CD4-positive, CD25-positive, alpha-beta regulatory T cell (primary cell): ENCODE measurements at regions not wholly inside any gene's neighbourhood (a gene's known extent, or its start where the extent isn't known, plus 50 kb on each side); places are given as distances from the start of the nearest gene placed in this dataset.

Source experiments
- ATAC-seq, 2 donors: fragments of 150-1000 bp; cut with Tn5 transposase; one replicate each; pipeline ENCODE4 v1.10.0; 2021; ENCODE audit warnings: low read depth in 2 of 2, moderate number of reproducible peaks in 2 of 2, moderate library complexity in 1 of 2
- DNase-seq, 3 donors: peaks; one replicate each; pipeline versions ENCODE4 v3.0.0 to v3.0.0-alpha.2; 2012 to 2022; ENCODE audit warnings: mixed read lengths in 1 of 3
- H3K27ac ChIP-seq: one replicate; pipeline ENCODE4 v1.7.0; 2013; ENCODE audit warnings: mild to moderate bottlenecking, low read length; ENCODE audit not compliant: insufficient read depth, poor library complexity, severe bottlenecking
- H3K27me3 ChIP-seq: one replicate; pipeline ENCODE4 v1.7.0; 2013; ENCODE audit warnings: low read length; ENCODE audit not compliant: control insufficient read depth, insufficient read depth
- H3K36me3 ChIP-seq: one replicate; pipeline ENCODE4 v1.7.0; 2013; ENCODE audit warnings: mild to moderate bottlenecking, low read length, moderate library complexity; ENCODE audit not compliant: control insufficient read depth, insufficient read depth
- H3K4me1 ChIP-seq: 2 replicates; pipeline ENCODE4 v1.7.0; 2013; ENCODE audit warnings: mild to moderate bottlenecking, low read length; ENCODE audit not compliant: insufficient read depth, control insufficient read depth, poor library complexity, severe bottlenecking
- H3K4me3 ChIP-seq: one replicate; pipeline ENCODE4 v1.7.0; 2013; ENCODE audit warnings: low read depth, mild to moderate bottlenecking, low read length, moderate library complexity
- H3K9me3 ChIP-seq, 2 experiments: 1 replicate in 1 of 2; 2 replicates in 1 of 2; pipeline ENCODE4 v1.7.0; 2013; ENCODE audit warnings: low read length in 2 of 2, mild to moderate bottlenecking in 1 of 2, moderate library complexity in 1 of 2; ENCODE audit not compliant: control insufficient read depth in 2 of 2
- H3K27ac Mint-ChIP-seq, 3 donors: one replicate each; pipeline ENCODE4 v1.8.0; 2020 to 2022; ENCODE audit warnings: mild to moderate bottlenecking in 3 of 3, mixed read lengths in 3 of 3, moderate library complexity in 2 of 3
- H3K27me3 Mint-ChIP-seq: one replicate; pipeline ENCODE4 v1.8.0; 2022; ENCODE audit warnings: mild to moderate bottlenecking, mixed read lengths
- H3K36me3 Mint-ChIP-seq: one replicate; pipeline ENCODE4 v1.8.0; 2020; ENCODE audit warnings: mixed read lengths
- H3K4me1 Mint-ChIP-seq, 4 donors: one replicate each; pipeline ENCODE4 v1.8.0; 2020 to 2022; ENCODE audit warnings: mixed read lengths in 4 of 4, mild to moderate bottlenecking in 1 of 4
- H3K4me3 Mint-ChIP-seq, 4 donors: one replicate each; pipeline ENCODE4 v1.8.0; 2020 to 2022; ENCODE audit warnings: mild to moderate bottlenecking in 4 of 4, mixed read lengths in 4 of 4, moderate library complexity in 3 of 4
- H3K9me3 Mint-ChIP-seq, 7 donors: one replicate each; pipeline ENCODE4 v1.8.0; 2020 to 2022; ENCODE audit warnings: mixed read lengths in 7 of 7, mild to moderate bottlenecking in 3 of 7, moderate library complexity in 2 of 7

DNA sequence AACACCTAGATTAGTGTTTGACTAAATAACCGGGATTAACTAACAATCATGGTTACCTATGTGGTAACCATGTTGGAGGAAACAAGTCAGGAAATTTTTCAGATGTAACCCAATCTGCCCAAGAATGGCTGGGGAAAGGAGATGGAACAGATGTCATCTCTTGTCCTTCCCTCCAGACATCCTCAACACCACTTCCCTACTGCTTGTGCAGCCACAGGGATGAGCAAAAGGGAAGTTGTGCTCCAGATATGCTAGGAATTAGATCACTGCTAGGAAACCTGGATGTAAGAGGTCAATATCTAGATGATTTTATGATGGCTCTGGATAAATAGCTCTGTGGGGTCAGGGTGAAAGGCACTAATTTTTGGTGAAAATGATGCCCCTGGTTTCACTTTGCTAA lies 61.3 kb upstream of the ELL2 start:
- no peaks in the 10 kb centered on the region for H3K36me3 Mint-ChIP-seq
- Histone ChIP-seq H3K4me1 (no peaks in the 10 kb centered on the region), H3K36me3 (no peaks in the 10 kb centered on the region), H3K9me3 (no peaks in the 10 kb centered on the region), H3K4me3 (no peak overlapping the region), H3K27me3 (peaks cover 1% of the 10 kb centered on the region), H3K27ac (no peak overlapping the region)
- H3K4me3 Mint-ChIP-seq = no peak overlapping the region
- H3K9me3 Mint-ChIP-seq = no peaks in the 10 kb centered on the region
- no peak for ATAC-seq
- no peaks in the 10 kb centered on the region for H3K4me1 Mint-ChIP-seq
- H3K27ac Mint-ChIP-seq = no peak overlapping the region
- DNase-seq = no peak
- H3K27me3 Mint-ChIP-seq = peaks cover 11% of the 10 kb centered on the region

DNA sequence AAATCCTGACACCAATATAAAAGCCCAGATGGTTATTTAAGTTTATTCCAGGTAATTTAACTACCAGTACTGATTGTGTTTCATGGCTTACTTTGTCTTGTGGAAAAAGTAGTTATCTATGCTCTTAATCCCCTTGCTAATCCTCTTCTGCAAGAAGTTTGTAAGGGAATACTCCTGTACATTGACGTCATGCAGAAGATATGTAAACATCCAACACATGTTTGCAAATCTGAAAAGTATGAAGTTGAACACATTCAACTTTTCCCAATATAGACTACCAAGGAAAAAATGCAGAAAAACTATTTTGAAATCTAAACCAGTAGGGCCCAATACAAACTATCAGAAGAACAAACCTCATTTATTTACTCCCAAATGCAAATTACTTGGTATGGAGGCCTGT lies 56.3 kb upstream of the ELL2 start:
- H3K27ac Mint-ChIP-seq = no peak overlapping the region
- ATAC-seq (no peak), DNase-seq (no peak)
- H3K27me3 ChIP-seq = peaks cover 3% of the 10 kb centered on the region
- H3K27ac ChIP-seq = no peak overlapping the region
- H3K9me3 ChIP-seq = peaks cover 0 to 2% of the 10 kb centered on the region in 2 experiments
- H3K27me3 Mint-ChIP-seq = peaks cover 4% of the 10 kb centered on the region
- H3K4me3 ChIP-seq = no peak overlapping the region
- H3K4me1 Mint-ChIP-seq = no peaks in the 10 kb centered on the region
- H3K4me1 ChIP-seq = no peaks in the 10 kb centered on the region
- H3K36me3 ChIP-seq = no peaks in the 10 kb centered on the region
- H3K36me3 Mint-ChIP-seq = no peaks in the 10 kb centered on the region
- H3K4me3 Mint-ChIP-seq = no peak overlapping the region
- H3K9me3 Mint-ChIP-seq = peaks cover 0 to 4% (median 0%) of the 10 kb centered on the region in 7 donors

DNA sequence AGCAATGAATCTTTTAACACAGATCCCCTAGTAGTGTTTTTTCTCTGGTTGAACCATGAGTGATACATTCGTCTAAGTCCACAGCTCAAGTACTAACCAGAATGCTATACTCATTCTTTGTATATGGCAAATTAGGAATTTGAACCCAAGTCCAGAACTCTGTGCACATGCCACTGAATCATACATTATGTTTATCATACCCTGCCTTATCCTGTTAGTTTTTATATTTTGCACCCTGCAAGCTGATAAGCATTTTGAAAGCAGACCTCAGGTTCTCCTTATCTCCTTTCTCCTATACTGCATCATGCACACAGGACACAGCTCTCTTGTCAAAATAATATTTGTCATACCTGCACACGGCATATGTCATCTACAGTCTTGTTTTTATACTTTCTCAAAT lies 54.6 kb upstream of the ELL2 start:
- peaks cover 4% of the 10 kb centered on the region for H3K27me3 Mint-ChIP-seq
- H3K36me3 ChIP-seq = no peaks in the 10 kb centered on the region
- DNase-seq (no peak), ATAC-seq (no peak)
- peaks cover 0 to 4% (median 0%) of the 10 kb centered on the region in 7 donors for H3K9me3 Mint-ChIP-seq
- no peak overlapping the region for H3K27ac ChIP-seq
- H3K9me3 ChIP-seq = peaks cover 0 to 2% of the 10 kb centered on the region in 2 experiments
- no peak overlapping the region for H3K27ac Mint-ChIP-seq
- no peaks in the 10 kb centered on the region for H3K4me1 Mint-ChIP-seq
- H3K4me3 Mint-ChIP-seq = no peak overlapping the region
- H3K36me3 Mint-ChIP-seq = no peaks in the 10 kb centered on the region
- H3K27me3 ChIP-seq = peaks cover 7% of the 10 kb centered on the region
- H3K4me1 ChIP-seq = no peaks in the 10 kb centered on the region
- no peak overlapping the region for H3K4me3 ChIP-seq

DNA sequence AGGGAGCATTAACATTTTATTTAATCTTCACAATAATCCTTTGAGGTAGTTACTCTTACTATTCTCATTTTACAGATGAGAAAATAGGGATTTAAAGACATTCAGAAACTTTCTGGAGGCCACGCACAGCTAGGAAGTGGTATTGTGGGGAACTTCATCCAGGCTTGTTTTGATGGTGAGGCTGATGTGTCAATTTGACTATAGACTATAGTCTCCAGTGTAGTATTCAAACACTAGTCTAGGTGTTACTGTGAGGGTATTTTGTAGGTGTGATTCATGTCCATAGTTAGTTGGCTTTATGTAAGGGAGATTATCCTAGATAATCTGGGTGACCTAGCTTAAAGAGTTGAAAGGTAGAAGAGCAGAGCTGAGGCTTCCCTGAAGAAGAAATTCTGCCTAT lies 54.1 kb upstream of the ELL2 start:
- Histone ChIP-seq H3K27ac (no peak overlapping the region), H3K4me1 (no peaks in the 10 kb centered on the region), H3K4me3 (no peak overlapping the region), H3K27me3 (peaks cover 7% of the 10 kb centered on the region), H3K9me3 (peaks cover 0 to 2% of the 10 kb centered on the region in 2 experiments), H3K36me3 (no peaks in the 10 kb centered on the region)
- H3K27me3 Mint-ChIP-seq = peaks cover 4% of the 10 kb centered on the region
- no peak overlapping the region for H3K4me3 Mint-ChIP-seq
- DNase-seq = no peak
- H3K4me1 Mint-ChIP-seq = no peaks in the 10 kb centered on the region
- H3K36me3 Mint-ChIP-seq = no peaks in the 10 kb centered on the region
- H3K27ac Mint-ChIP-seq = no peak overlapping the region
- H3K9me3 Mint-ChIP-seq = peaks cover 0 to 4% (median 0%) of the 10 kb centered on the region in 7 donors
- no peak for ATAC-seq

DNA sequence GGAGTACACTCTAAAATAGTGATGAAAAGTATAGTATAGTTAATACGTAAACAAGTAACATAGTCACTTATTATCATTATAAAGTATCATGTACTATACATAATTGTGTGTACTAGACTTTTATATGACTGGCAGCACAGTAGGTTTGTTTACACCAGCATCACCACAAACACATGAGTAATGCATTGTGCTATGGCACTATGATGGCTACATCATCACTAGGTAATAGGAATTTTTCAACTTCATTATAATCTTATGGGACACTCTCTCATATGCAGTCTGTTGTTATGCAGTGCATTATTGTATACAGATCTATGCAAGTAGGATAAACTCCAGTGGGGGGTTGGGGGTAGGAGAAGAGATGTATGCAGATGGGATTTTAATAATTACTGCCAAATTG lies 52.7 kb upstream of the ELL2 start:
- ATAC-seq = no peak
- H3K9me3 ChIP-seq = peaks cover 0 to 2% of the 10 kb centered on the region in 2 experiments
- H3K27ac Mint-ChIP-seq = no peak overlapping the region
- DNase-seq = no peak
- H3K36me3 Mint-ChIP-seq = no peaks in the 10 kb centered on the region
- no peak overlapping the region for H3K27ac ChIP-seq
- H3K4me1 ChIP-seq = no peaks in the 10 kb centered on the region
- H3K9me3 Mint-ChIP-seq = peaks cover 0 to 4% (median 0%) of the 10 kb centered on the region in 7 donors
- H3K27me3 ChIP-seq = peaks cover 6% of the 10 kb centered on the region
- H3K27me3 Mint-ChIP-seq = no peaks in the 10 kb centered on the region
- H3K4me3 Mint-ChIP-seq = no peak overlapping the region
- H3K4me3 ChIP-seq = no peak overlapping the region
- H3K4me1 Mint-ChIP-seq = no peaks in the 10 kb centered on the region
- no peaks in the 10 kb centered on the region for H3K36me3 ChIP-seq

DNA sequence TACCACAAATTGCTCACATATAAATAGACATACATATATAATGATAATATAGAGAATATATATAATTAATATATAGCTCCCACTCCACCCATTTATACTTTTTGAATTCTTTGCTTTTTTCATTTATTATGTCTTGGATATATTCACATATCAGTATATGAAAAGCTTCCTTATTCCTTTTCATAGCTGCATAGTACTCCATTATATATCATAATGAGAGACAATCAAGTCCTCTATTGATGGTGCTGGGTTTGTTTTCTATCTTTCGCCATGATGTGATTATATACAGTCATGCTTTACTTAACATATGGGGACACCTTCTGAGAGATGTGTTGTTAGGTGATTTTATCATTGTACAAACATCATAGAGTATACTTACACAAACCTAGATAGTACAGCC lies 51.6 kb upstream of the ELL2 start:
- H3K27me3 ChIP-seq = peaks cover 6% of the 10 kb centered on the region
- no peak overlapping the region for H3K4me3 ChIP-seq
- no peaks in the 10 kb centered on the region for H3K36me3 Mint-ChIP-seq
- no peaks in the 10 kb centered on the region for H3K4me1 Mint-ChIP-seq
- ATAC-seq (no peak), DNase-seq (no peak)
- H3K27ac ChIP-seq = no peak overlapping the region
- H3K4me1 ChIP-seq = no peaks in the 10 kb centered on the region
- no peak overlapping the region for H3K27ac Mint-ChIP-seq
- H3K9me3 Mint-ChIP-seq = peaks cover 0 to 5% (median 1%) of the 10 kb centered on the region in 7 donors
- no peaks in the 10 kb centered on the region for H3K36me3 ChIP-seq
- no peaks in the 10 kb centered on the region for H3K27me3 Mint-ChIP-seq
- H3K9me3 ChIP-seq = peaks cover 0 to 2% of the 10 kb centered on the region in 2 experiments
- H3K4me3 Mint-ChIP-seq = no peak overlapping the region

DNA sequence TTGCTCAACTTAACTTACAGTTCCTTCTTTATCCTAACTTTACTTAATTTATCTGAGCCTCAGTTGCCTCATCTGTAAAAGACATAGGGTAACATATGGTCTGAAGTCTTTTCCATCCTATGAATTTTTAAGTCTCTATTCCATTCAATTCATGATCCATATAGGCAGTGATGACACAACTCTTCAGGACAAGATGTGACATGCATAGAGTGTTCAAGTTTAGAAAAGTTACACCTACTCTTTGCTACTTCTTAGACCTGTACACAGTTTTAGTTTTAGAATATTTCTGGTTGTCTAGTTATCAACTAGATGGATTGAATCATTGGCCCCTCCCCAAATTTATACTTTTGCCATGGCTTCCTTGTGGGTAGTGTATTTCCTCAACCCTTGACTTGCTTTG lies 50.7 kb upstream of the ELL2 start:
- Histone ChIP-seq H3K4me1 (no peaks in the 10 kb centered on the region), H3K27me3 (peaks cover 6% of the 10 kb centered on the region), H3K9me3 (peaks cover 0 to 2% of the 10 kb centered on the region in 2 experiments), H3K27ac (no peak overlapping the region), H3K36me3 (no peaks in the 10 kb centered on the region), H3K4me3 (no peak overlapping the region)
- Mint-ChIP-seq H3K4me3 (no peak overlapping the region), H3K27ac (no peak overlapping the region), H3K27me3 (no peaks in the 10 kb centered on the region), H3K36me3 (no peaks in the 10 kb centered on the region), H3K4me1 (no peaks in the 10 kb centered on the region), H3K9me3 (peaks cover 0 to 5% (median 1%) of the 10 kb centered on the region in 7 donors)
- DNase-seq (no peak), ATAC-seq (no peak)
